HG02623 (cell line): ENCODE measurements at regions not wholly inside any gene's neighbourhood (a gene's known extent, or its start where the extent isn't known, plus 50 kb on each side); places are given as distances from the start of the nearest gene placed in this dataset.

ENCODE experiments used
- ATAC-seq: cut with Tn5 transposase; IDR thresholded peaks from one replicate; pipeline ENCODE4 v1.9.1; 2021; ENCODE audit warnings: moderate library complexity; ENCODE audit not compliant: unreplicated experiment

- ATAC-seq, result no peak
Measured at GRCh38 chr3:181660337-181660736, 51.4 kb upstream of the SOX2 start.

- ATAC-seq, result no peak
Measured at GRCh38 chr3:181637456-181637855, 74.3 kb upstream of the SOX2 start.

GRCh38 chr3:181637056-181637455 is 74.7 kb upstream of the SOX2 start:
- ATAC-seq, result no peak

GRCh38 chr3:181635141-181635540 is 76.6 kb upstream of the SOX2 start:
- ATAC-seq, result no peak

GRCh38 chr3:181633556-181633955 is 78.2 kb upstream of the SOX2 start:
- no peak for ATAC-seq

GRCh38 chr3:181631901-181632300 is 79.8 kb upstream of the SOX2 start:
- no peak for ATAC-seq

GRCh38 chr3:181630853-181631252 is 80.9 kb upstream of the SOX2 start:
- no peak for ATAC-seq

- no peak for ATAC-seq
Measured at GRCh38 chr3:181629711-181630110, 82.0 kb upstream of the SOX2 start.

GRCh38 chr3:181629029-181629428 is 82.7 kb upstream of the SOX2 start:
- ATAC-seq, result no peak

GRCh38 chr3:181628384-181628783 is 83.3 kb upstream of the SOX2 start:
- ATAC-seq, result no peak

- ATAC-seq, result no peak
Measured at GRCh38 chr3:181626036-181626435, 85.7 kb upstream of the SOX2 start.

GRCh38 chr3:181623924-181624694 is 87.6 kb upstream of the SOX2 start:
- ATAC-seq, result no peak

GRCh38 chr3:181622365-181622764 is 89.4 kb upstream of the SOX2 start:
- ATAC-seq, result no peak

- ATAC-seq, result no peak
Measured at GRCh38 chr3:181619897-181620296, 91.8 kb upstream of the SOX2 start.

- ATAC-seq, result no peak
Measured at GRCh38 chr3:181618260-181618659, 93.5 kb upstream of the SOX2 start.

- no peak for ATAC-seq
Measured at GRCh38 chr3:181616088-181617070, 95.3 kb upstream of the SOX2 start.

- no peak for ATAC-seq
Measured at GRCh38 chr3:181615666-181616065, 96.1 kb upstream of the SOX2 start.

GRCh38 chr3:181614878-181615277 is 96.8 kb upstream of the SOX2 start:
- no peak for ATAC-seq

- ATAC-seq, result no peak
Measured at GRCh38 chr3:181613813-181614212, 97.9 kb upstream of the SOX2 start.

- ATAC-seq, result no peak
Measured at GRCh38 chr3:181613191-181613590, 98.5 kb upstream of the SOX2 start.

GRCh38 chr3:181610973-181611265 is 100.8 kb upstream of the SOX2 start:
- ATAC-seq, result no peak
